ENCODE measurements at regions not wholly inside any gene's neighbourhood (a gene's known extent, or its start where the extent isn't known, plus 50 kb on each side); places are given as distances from the start of the nearest gene placed in this dataset.
"Not testable (repeated sequence)": the region's sequence is repeated elsewhere in the genome, so short reads cannot be mapped to it uniquely, and the experiment has no call there.

- no peak for DNase-seq
- no peak for ATAC-seq
- no peak overlapping the region for H3K27ac ChIP-seq (ENCODE audit: low read length)
- no peak overlapping the region for H3K4me3 ChIP-seq (ENCODE audit: low read length)
- intact Hi-C loops (cut with DNase I) = no loop called here
- no peaks in the 10 kb centered on the region for H3K27me3 ChIP-seq (ENCODE audit: control insufficient read depth, insufficient read depth)
- H3K4me1 ChIP-seq (ENCODE audit: control insufficient read depth, insufficient read depth, low read length) = no peaks in the 10 kb centered on the region
- 53% methylated on average over 4 of the region's 4 CpGs for WGBS
- H3K9me3 ChIP-seq (ENCODE audit: control insufficient read depth, low read length) = no peaks in the 10 kb centered on the region
Measured at GRCh38 chr5:100667161-100667630, 132.0 kb downstream of the FAM174A start.

- Histone ChIP-seq H3K27ac (ENCODE audit: low read length) (no peak overlapping the region), H3K27me3 (ENCODE audit: control insufficient read depth, insufficient read depth) (no peaks in the 10 kb centered on the region), H3K9me3 (ENCODE audit: control insufficient read depth, low read length) (no peaks in the 10 kb centered on the region), H3K4me3 (ENCODE audit: low read length) (no peak overlapping the region), H3K4me1 (ENCODE audit: control insufficient read depth, insufficient read depth, low read length) (no peaks in the 10 kb centered on the region)
- 58% methylated on average over 3 of the region's 3 CpGs for WGBS
- intact Hi-C loops (cut with DNase I) = no loop called here
- ATAC-seq (no peak), DNase-seq (no peak)
Measured at GRCh38 chr5:100668511-100668910, 133.3 kb downstream of the FAM174A start.

- no peak for ATAC-seq
- no peaks in the 10 kb centered on the region for H3K9me3 ChIP-seq (ENCODE audit: control insufficient read depth, low read length)
- H3K27me3 ChIP-seq (ENCODE audit: control insufficient read depth, insufficient read depth) = no peaks in the 10 kb centered on the region
- intact Hi-C loops (cut with DNase I) = no loop called here
- H3K27ac ChIP-seq (ENCODE audit: low read length) = no peak overlapping the region
- DNase-seq = no peak
- no peaks in the 10 kb centered on the region for H3K4me1 ChIP-seq (ENCODE audit: control insufficient read depth, insufficient read depth, low read length)
- H3K4me3 ChIP-seq (ENCODE audit: low read length) = no peak overlapping the region
- WGBS = 60% methylated on average over 5 of the region's 5 CpGs
Measured at GRCh38 chr5:100676817-100677631, 141.8 kb downstream of the FAM174A start.

GRCh38 chr5:100682625-100683024 lies 147.5 kb downstream of the FAM174A start:
- Histone ChIP-seq H3K4me1 (ENCODE audit: control insufficient read depth, insufficient read depth, low read length) (no peaks in the 10 kb centered on the region), H3K27me3 (ENCODE audit: control insufficient read depth, insufficient read depth) (no peaks in the 10 kb centered on the region), H3K9me3 (ENCODE audit: control insufficient read depth, low read length) (no peaks in the 10 kb centered on the region), H3K4me3 (ENCODE audit: low read length) (no peak overlapping the region), H3K27ac (ENCODE audit: low read length) (no peak overlapping the region)
- intact Hi-C loops (cut with DNase I) = no loop called here
- DNase-seq = no peak
- 95% methylated on average over 1 of the region's 1 CpG for WGBS
- no peak for ATAC-seq

GRCh38 chr5:100683881-100684280 lies 148.7 kb downstream of the FAM174A start:
- Histone ChIP-seq H3K4me1 (ENCODE audit: control insufficient read depth, insufficient read depth, low read length) (no peaks in the 10 kb centered on the region), H3K9me3 (ENCODE audit: control insufficient read depth, low read length) (no peaks in the 10 kb centered on the region), H3K27ac (ENCODE audit: low read length) (no peak overlapping the region), H3K4me3 (ENCODE audit: low read length) (no peak overlapping the region), H3K27me3 (ENCODE audit: control insufficient read depth, insufficient read depth) (no peaks in the 10 kb centered on the region)
- DNase-seq (peak in 1 of 3 donors; percentile 23), ATAC-seq (no peak)
- intact Hi-C loops (cut with DNase I) = no loop called here
- 96% methylated on average over 3 of the region's 3 CpGs for WGBS

DNA sequence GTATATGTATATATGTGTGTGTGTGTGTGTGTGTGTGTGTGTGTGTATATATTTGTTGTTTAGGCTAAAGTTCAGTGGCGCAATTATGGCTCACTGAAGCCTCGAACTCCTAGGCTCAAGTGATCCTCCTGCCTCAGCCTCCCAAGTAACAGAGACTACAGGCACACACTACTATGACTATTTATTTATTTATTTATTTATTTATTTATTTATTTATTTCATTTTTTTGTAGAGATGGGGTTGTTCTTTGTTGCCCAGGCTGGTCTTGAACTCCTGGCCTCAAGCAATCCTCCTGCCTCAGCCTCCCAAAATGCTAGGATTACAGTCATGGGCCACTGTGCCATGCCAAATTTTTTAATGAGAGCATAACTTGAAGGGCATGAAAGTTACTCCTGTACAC lies 149.9 kb downstream of the FAM174A start:
- H3K27me3 ChIP-seq (ENCODE audit: control insufficient read depth, insufficient read depth); intact Hi-C loops (cut with DNase I); H3K27ac ChIP-seq (ENCODE audit: low read length); H3K4me3 ChIP-seq (ENCODE audit: low read length); H3K4me1 ChIP-seq (ENCODE audit: control insufficient read depth, insufficient read depth, low read length); DNase-seq; ATAC-seq; H3K9me3 ChIP-seq (ENCODE audit: control insufficient read depth, low read length): not testable (repeated sequence)
- 92% methylated on average over 2 of the region's 2 CpGs for WGBS

- DNase-seq = peak in 1 of 3 donors; percentile 35
- intact Hi-C loops (cut with DNase I); H3K4me3 ChIP-seq (ENCODE audit: low read length); H3K9me3 ChIP-seq (ENCODE audit: control insufficient read depth, low read length); ATAC-seq; H3K27ac ChIP-seq (ENCODE audit: low read length); H3K27me3 ChIP-seq (ENCODE audit: control insufficient read depth, insufficient read depth); H3K4me1 ChIP-seq (ENCODE audit: control insufficient read depth, insufficient read depth, low read length): not testable (repeated sequence)
- 96% methylated on average over 26 of the region's 26 CpGs for WGBS
Measured at GRCh38 chr5:100688834-100689233, 153.7 kb downstream of the FAM174A start.

DNA sequence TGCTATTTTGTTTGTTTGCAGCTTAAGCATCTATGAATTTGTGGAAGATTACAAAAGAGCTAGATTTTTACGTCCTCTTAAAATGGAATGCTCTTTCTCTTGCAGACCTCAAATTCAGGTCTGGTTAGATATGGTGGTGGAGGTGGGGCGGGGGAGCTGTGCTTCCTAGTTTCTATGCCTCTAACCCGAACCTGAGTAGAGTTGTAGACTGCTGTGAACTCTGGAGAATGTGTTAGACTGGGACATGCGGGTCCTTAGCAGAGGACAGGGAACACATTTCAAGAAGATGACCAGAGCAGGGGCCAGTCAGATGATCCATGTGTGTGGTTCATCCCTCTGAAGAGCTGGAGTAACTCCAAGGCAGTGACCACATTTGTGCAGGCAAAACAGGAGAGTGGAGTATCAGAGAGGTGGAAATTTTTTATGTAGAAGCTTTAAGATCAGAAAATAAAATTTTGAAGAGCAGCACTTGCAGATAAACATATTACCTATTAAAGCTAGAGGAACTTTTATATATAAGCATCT lies 154.9 kb downstream of the FAM174A start:
- no peaks in the 10 kb centered on the region for H3K27me3 ChIP-seq (ENCODE audit: control insufficient read depth, insufficient read depth)
- no peak overlapping the region for H3K4me3 ChIP-seq (ENCODE audit: low read length)
- no peaks in the 10 kb centered on the region for H3K4me1 ChIP-seq (ENCODE audit: control insufficient read depth, insufficient read depth, low read length)
- ATAC-seq (no peak), DNase-seq (no peak)
- no peaks in the 10 kb centered on the region for H3K9me3 ChIP-seq (ENCODE audit: control insufficient read depth, low read length)
- 87% methylated on average over 4 of the region's 4 CpGs for WGBS
- no peak overlapping the region for H3K27ac ChIP-seq (ENCODE audit: low read length)
- intact Hi-C loops (cut with DNase I) = no loop called here

DNA sequence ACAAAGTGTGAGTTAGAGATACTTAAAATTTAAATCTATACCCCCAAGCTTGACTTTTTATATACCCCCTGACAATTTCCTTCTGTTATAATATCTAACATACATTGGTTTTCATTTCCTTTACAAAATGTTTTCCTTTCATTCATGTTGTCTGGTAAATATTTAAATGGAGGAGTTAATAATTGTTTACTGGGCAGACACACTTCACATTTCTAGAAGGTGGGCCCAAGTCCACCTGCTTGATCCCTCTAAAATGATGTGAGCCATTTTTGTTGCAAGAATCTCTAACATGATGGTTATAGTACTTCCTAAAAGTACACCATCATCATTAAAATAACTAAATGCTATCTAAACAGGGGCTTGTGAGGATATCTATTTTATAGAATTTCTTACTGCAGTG lies 155.9 kb downstream of the FAM174A start:
- no peaks in the 10 kb centered on the region for H3K4me1 ChIP-seq (ENCODE audit: control insufficient read depth, insufficient read depth, low read length)
- no peak overlapping the region for H3K4me3 ChIP-seq (ENCODE audit: low read length)
- ATAC-seq = no peak
- H3K27ac ChIP-seq (ENCODE audit: low read length) = no peak overlapping the region
- no peaks in the 10 kb centered on the region for H3K27me3 ChIP-seq (ENCODE audit: control insufficient read depth, insufficient read depth)
- intact Hi-C loops (cut with DNase I) = no loop called here
- H3K9me3 ChIP-seq (ENCODE audit: control insufficient read depth, low read length) = no peaks in the 10 kb centered on the region
- DNase-seq = no peak

DNA sequence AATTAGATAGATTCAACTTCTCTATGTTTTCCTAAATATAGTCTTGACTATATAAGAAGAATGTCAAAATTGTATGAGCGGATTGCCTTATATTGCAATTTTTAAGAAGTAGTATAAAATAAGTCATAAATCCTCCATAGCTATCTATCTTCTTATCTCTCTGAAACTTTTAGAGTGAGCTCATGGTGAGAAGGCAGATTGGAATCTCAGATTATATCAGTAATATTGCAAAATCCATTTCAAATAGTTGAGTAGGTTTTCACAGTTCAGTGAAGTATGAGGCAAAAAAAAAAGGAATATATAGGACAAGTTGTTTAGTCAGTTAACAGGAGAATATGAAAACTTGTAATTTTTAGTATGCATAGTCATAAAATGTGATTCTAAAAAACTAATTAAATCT lies 156.4 kb downstream of the FAM174A start:
- no peak for ATAC-seq
- Histone ChIP-seq H3K27ac (ENCODE audit: low read length) (no peak overlapping the region), H3K4me1 (ENCODE audit: control insufficient read depth, insufficient read depth, low read length) (no peaks in the 10 kb centered on the region), H3K4me3 (ENCODE audit: low read length) (no peak overlapping the region), H3K9me3 (ENCODE audit: control insufficient read depth, low read length) (no peaks in the 10 kb centered on the region), H3K27me3 (ENCODE audit: control insufficient read depth, insufficient read depth) (no peaks in the 10 kb centered on the region)
- 99% methylated on average over 1 of the region's 1 CpG for WGBS
- intact Hi-C loops (cut with DNase I) = no loop called here
- DNase-seq = no peak

DNA sequence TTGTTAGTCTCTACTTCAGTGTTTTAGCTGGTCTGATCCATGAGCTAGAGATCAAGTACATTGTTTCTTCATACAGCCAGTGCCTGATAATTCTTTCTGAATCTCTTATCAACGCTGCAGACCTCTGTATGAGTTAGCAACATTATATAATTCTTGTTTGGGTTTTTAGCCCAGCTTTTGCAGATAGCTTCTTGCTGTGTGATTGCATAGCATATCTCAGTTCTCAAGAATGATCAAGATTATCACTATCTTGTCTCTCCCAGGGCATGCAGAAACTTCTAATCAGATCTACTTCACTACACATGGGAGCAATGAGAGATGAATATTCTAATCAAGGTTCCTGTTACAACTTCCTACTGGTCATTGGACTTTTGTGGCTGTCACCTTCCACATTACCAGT lies 158.3 kb downstream of the FAM174A start:
- no peak for ATAC-seq
- no peak for DNase-seq
- 73% methylated on average over 1 of the region's 1 CpG for WGBS
- intact Hi-C loops (cut with DNase I) = no loop called here
- H3K4me1 ChIP-seq (ENCODE audit: control insufficient read depth, insufficient read depth, low read length) = no peaks in the 10 kb centered on the region
- no peaks in the 10 kb centered on the region for H3K9me3 ChIP-seq (ENCODE audit: control insufficient read depth, low read length)
- H3K27ac ChIP-seq (ENCODE audit: low read length) = no peak overlapping the region
- no peak overlapping the region for H3K4me3 ChIP-seq (ENCODE audit: low read length)
- no peaks in the 10 kb centered on the region for H3K27me3 ChIP-seq (ENCODE audit: control insufficient read depth, insufficient read depth)

Measured in right cardiac atrium (tissue), 5 donors.